ENCODE measurements at regions not wholly inside any gene's neighbourhood (a gene's known extent, or its start where the extent isn't known, plus 50 kb on each side); places are given as distances from the start of the nearest gene placed in this dataset.

DNA sequence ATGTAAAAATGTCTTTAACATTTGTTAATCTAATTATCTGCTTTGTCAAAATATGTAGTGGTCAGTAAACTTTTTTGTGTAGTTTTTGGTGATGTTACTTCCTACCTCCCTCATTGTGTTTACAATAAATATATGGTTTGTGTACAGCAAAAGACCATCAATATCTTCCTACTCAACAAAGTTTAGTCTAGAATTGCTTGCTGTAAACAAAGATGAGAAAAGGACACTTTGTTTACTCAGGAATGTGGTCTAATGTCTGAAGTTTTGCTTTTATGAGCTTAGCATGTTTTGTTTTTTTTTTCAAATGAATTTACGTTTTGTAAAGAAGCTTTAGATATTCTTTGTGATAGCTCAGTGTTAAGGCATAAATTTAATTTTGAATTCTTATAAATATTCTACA, 563.5 kb upstream of the SPRY2 start:
- BruUV-seq (replicated peaks) = no TSS peak
- ChIA-PET CTCF (no interaction called here), POLR2A (ENCODE audit: unreplicated experiment) (no interaction called here)
- intact Hi-C loops (cut with micrococcal nuclease) = no loop called here
- Histone ChIP-seq H3K4me1 (ENCODE audit: control insufficient read depth, insufficient read depth, low read length) (no peaks in the 10 kb centered on the region), H2BK20ac (ENCODE audit: low read depth, low read length) (no peak overlapping the region), H2BK15ac (ENCODE audit: low read depth, low read length) (no peak overlapping the region), H3K27me3 (ENCODE audit: control insufficient read depth, insufficient read depth, low read length) (no peaks in the 10 kb centered on the region), H4K8ac (ENCODE audit: low read depth in 2 of 2, low read length in 2 of 2) (no peak overlapping the region), H3K36me3 (ENCODE audit: control insufficient read depth, insufficient read depth, low read length) (no peaks in the 10 kb centered on the region), H4K91ac (ENCODE audit: insufficient read depth, low read depth, low read length) (no peak overlapping the region), H3K23ac (ENCODE audit: low read depth, low read length) (no peak overlapping the region), H3K9me1 (ENCODE audit: insufficient read depth, low read length) (no peaks in the 10 kb centered on the region), H2BK5ac (ENCODE audit: low read depth, low read length, poor library complexity, severe bottlenecking) (no peak overlapping the region), H3K4me3 (ENCODE audit: insufficient read depth, low read depth, low read length) (no peak overlapping the region), H2AFZ (replicated peaks; ENCODE audit: low read length, poor library complexity) (no peak overlapping the region), H4K5ac (ENCODE audit: low read depth, low read length) (no peak overlapping the region), H4K20me1 (ENCODE audit: insufficient read depth, low read length) (no peaks in the 10 kb centered on the region), H3K4me2 (ENCODE audit: low read depth, low read length) (no peak overlapping the region), H3K4ac (ENCODE audit: low read depth, low read length) (no peak overlapping the region), H3K56ac (ENCODE audit: extremely low read depth, insufficient read depth, low read length) (no peak overlapping the region), H3K9me3 (ENCODE audit: control insufficient read depth, insufficient read depth, low read length) (peaks cover 5% of the 10 kb centered on the region; the same call in 1 of the 2 replicates), H3K79me1 (ENCODE audit: low read depth in 1 of 2, low read length in 2 of 2) (no peaks in the 10 kb centered on the region), H3K9ac (ENCODE audit: low read depth, low read length) (no peak overlapping the region), H3K14ac (replicated peaks; ENCODE audit: low read depth, low read length) (no peak overlapping the region), H2AK5ac (ENCODE audit: low read depth, low read length) (no peak overlapping the region), H2AK9ac (replicated peaks; ENCODE audit: low read depth, low read length, poor library complexity) (no peak overlapping the region), H3K18ac (ENCODE audit: low read depth, low read length) (no peak overlapping the region), H2BK120ac (ENCODE audit: low read depth, low read length) (no peak overlapping the region), H3K27ac (ENCODE audit: insufficient read depth, low read length) (no peak overlapping the region)
- TF ChIP-seq RFX5 (IDR thresholded peaks at IDR 0.05; ENCODE audit: low read depth, low read length) = no peak
- no peak for TF ChIP-seq MAZ (IDR thresholded peaks at IDR 0.05; ENCODE audit: borderline replicate concordance, low read depth, low read length)
- TF ChIP-seq FOS (IDR thresholded peaks at IDR 0.05; ENCODE audit: low read depth, low read length) = no peak
- no peak for TF ChIP-seq RAD21 (IDR thresholded peaks at IDR 0.05; ENCODE audit: low read length)
- no peak for TF ChIP-seq POLR2A (IDR thresholded peaks at IDR 0.05; ENCODE audit: low read depth, low read length)
- TF ChIP-seq CEBPB (IDR thresholded peaks at IDR 0.05; ENCODE audit: low read depth, low read length) = no peak
- TF ChIP-seq SMC3 (IDR thresholded peaks at IDR 0.05; ENCODE audit: low read depth, low read length) = no peak
- TF ChIP-seq BHLHE40 (IDR thresholded peaks at IDR 0.05; ENCODE audit: low read depth, low read length) = no peak
- TF ChIP-seq, protein P1, sequence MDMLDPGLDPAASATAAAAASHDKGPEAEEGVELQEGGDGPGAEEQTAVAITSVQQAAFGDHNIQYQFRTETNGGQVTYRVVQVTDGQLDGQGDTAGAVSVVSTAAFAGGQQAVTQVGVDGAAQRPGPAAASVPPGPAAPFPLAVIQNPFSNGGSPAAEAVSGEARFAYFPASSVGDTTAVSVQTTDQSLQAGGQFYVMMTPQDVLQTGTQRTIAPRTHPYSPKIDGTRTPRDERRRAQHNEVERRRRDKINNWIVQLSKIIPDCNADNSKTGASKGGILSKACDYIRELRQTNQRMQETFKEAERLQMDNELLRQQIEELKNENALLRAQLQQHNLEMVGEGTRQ (IDR thresholded peaks at IDR 0.05; ENCODE audit: low read depth, low read length) = no peak
- TF ChIP-seq MAFK (IDR thresholded peaks at IDR 0.05; ENCODE audit: low read depth, low read length) = no peak
- TF ChIP-seq, protein P2, sequence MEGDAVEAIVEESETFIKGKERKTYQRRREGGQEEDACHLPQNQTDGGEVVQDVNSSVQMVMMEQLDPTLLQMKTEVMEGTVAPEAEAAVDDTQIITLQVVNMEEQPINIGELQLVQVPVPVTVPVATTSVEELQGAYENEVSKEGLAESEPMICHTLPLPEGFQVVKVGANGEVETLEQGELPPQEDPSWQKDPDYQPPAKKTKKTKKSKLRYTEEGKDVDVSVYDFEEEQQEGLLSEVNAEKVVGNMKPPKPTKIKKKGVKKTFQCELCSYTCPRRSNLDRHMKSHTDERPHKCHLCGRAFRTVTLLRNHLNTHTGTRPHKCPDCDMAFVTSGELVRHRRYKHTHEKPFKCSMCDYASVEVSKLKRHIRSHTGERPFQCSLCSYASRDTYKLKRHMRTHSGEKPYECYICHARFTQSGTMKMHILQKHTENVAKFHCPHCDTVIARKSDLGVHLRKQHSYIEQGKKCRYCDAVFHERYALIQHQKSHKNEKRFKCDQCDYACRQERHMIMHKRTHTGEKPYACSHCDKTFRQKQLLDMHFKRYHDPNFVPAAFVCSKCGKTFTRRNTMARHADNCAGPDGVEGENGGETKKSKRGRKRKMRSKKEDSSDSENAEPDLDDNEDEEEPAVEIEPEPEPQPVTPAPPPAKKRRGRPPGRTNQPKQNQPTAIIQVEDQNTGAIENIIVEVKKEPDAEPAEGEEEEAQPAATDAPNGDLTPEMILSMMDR (conservative IDR thresholded peaks at IDR 0.05; ENCODE audit: low read depth, low read length) = no peak
- TF ChIP-seq RCOR1 (IDR thresholded peaks at IDR 0.05; ENCODE audit: insufficient replicate concordance, low read length) = no peak
- TF ChIP-seq MXI1 (IDR thresholded peaks at IDR 0.05; ENCODE audit: borderline replicate concordance, low read depth, low read length) = no peak
- TF ChIP-seq, protein P3, sequence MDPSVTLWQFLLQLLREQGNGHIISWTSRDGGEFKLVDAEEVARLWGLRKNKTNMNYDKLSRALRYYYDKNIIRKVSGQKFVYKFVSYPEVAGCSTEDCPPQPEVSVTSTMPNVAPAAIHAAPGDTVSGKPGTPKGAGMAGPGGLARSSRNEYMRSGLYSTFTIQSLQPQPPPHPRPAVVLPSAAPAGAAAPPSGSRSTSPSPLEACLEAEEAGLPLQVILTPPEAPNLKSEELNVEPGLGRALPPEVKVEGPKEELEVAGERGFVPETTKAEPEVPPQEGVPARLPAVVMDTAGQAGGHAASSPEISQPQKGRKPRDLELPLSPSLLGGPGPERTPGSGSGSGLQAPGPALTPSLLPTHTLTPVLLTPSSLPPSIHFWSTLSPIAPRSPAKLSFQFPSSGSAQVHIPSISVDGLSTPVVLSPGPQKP (IDR thresholded peaks at IDR 0.05; ENCODE audit: borderline replicate concordance, low read depth, low read length) = no peak
- no peak for TF ChIP-seq NFE2L2 (IDR thresholded peaks at IDR 0.05; ENCODE audit: low read depth, low read length)
- no peak for TF ChIP-seq CHD1 (IDR thresholded peaks at IDR 0.05; ENCODE audit: low read depth, low read length)
- in situ Hi-C loops (cut with MboI; ENCODE audit: low sequenced_read_pairs) = no loop called here
- DNase-seq = no peak
- no CpG with 5 or more reads among the region's 1 CpG for WGBS, 2 experiments (ENCODE audit: extremely low coverage in 2 of 2, insufficient read length in 1 of 2)
- ATAC-seq (ENCODE audit: low read depth) = no peak
- dilution Hi-C loops (cut with HindIII; ENCODE audit: low sequenced_read_pairs, unreplicated experiment) = no loop called here

Data from IMR-90 (cell line).